ENCODE measurements at regions not wholly inside any gene's neighbourhood (a gene's known extent, or its start where the extent isn't known, plus 50 kb on each side); places are given as distances from the start of the nearest gene placed in this dataset.

DNA sequence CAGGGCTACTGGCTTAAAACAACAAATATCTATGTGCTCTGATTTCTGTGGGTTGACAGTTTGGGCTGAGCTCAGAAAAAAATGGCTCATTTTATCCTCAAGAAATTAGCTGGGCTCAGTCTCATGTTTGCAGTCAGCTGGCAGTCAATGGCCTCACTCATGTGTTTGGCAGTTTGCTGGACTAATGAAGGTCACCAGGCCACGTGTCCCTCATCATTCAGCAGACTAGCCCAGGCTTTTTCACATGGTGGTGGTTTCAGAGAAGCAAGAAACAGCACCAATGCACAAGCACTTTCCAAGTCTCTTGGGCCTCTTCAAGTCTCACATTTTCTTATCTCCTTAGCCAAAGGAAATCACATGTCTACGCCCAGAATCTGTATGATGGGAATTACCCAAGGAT, 478.3 kb upstream of the PPP2R3A start:
- dilution Hi-C loops (cut with HindIII; ENCODE audit: low sequenced_read_pairs, unreplicated experiment) = no loop called here
- WGBS, 2 experiments (ENCODE audit: extremely low coverage in 2 of 2, insufficient read length in 1 of 2) = 0% methylated on average over 1 of the region's 2 CpGs; no CpG with 5 or more reads in 1 of the 2 experiments

More for the DNA sequence above, 478.3 kb upstream of the PPP2R3A start:
- Histone ChIP-seq H3K14ac (replicated peaks; ENCODE audit: low read depth, low read length) (no peak overlapping the region), H3K27me3 (ENCODE audit: control insufficient read depth, insufficient read depth, low read length) (no peaks in the 10 kb centered on the region), H2BK15ac (ENCODE audit: low read depth, low read length) (no peak overlapping the region), H3K56ac (ENCODE audit: extremely low read depth, insufficient read depth, low read length) (no peak overlapping the region), H2BK120ac (ENCODE audit: low read depth, low read length) (no peak overlapping the region), H4K20me1 (ENCODE audit: insufficient read depth, low read length) (no peaks in the 10 kb centered on the region), H3K9me1 (ENCODE audit: insufficient read depth, low read length) (no peaks in the 10 kb centered on the region), H2AK9ac (replicated peaks; ENCODE audit: low read depth, low read length, poor library complexity) (no peak overlapping the region), H4K5ac (ENCODE audit: low read depth, low read length) (no peak overlapping the region), H2BK5ac (ENCODE audit: low read depth, low read length, poor library complexity, severe bottlenecking) (no peak overlapping the region), H4K8ac (ENCODE audit: low read depth in 2 of 2, low read length in 2 of 2) (no peak overlapping the region), H4K91ac (ENCODE audit: insufficient read depth, low read depth, low read length) (no peak overlapping the region), H3K9me3 (ENCODE audit: control insufficient read depth, insufficient read depth, low read length) (no peaks in the 10 kb centered on the region), H3K27ac (ENCODE audit: insufficient read depth, low read length) (no peak overlapping the region), H3K4ac (ENCODE audit: low read depth, low read length) (no peak overlapping the region), H3K36me3 (ENCODE audit: control insufficient read depth, insufficient read depth, low read length) (no peaks in the 10 kb centered on the region), H2AK5ac (ENCODE audit: low read depth, low read length) (no peak overlapping the region), H3K9ac (ENCODE audit: low read depth, low read length) (no peak overlapping the region), H3K18ac (ENCODE audit: low read depth, low read length) (no peak overlapping the region), H3K23ac (ENCODE audit: low read depth, low read length) (no peak overlapping the region), H2BK20ac (ENCODE audit: low read depth, low read length) (no peak overlapping the region), H3K4me3 (ENCODE audit: insufficient read depth, low read depth, low read length) (no peak overlapping the region), H3K4me1 (ENCODE audit: control insufficient read depth, insufficient read depth, low read length) (no peaks in the 10 kb centered on the region), H2AFZ (replicated peaks; ENCODE audit: low read length, poor library complexity) (no peak overlapping the region), H3K4me2 (ENCODE audit: low read depth, low read length) (no peak overlapping the region), H3K79me1 (ENCODE audit: low read depth in 1 of 2, low read length in 2 of 2) (no peaks in the 10 kb centered on the region)
- DNase-seq (no peak), ATAC-seq (ENCODE audit: low read depth) (no peak)
- in situ Hi-C loops (cut with MboI; ENCODE audit: low sequenced_read_pairs) (no loop called here), intact Hi-C loops (cut with micrococcal nuclease) (no loop called here)
- CTCF ChIA-PET = no interaction called here
- POLR2A ChIA-PET (ENCODE audit: unreplicated experiment) = interaction anchor here (0.7 kb wide), 1 partner anchor 245 kb away, joined by 9 read pairs; no protein-coding TSS in a partner anchor
- no TSS peak for BruUV-seq (replicated peaks)
- TF ChIP-seq MAFK (IDR thresholded peaks at IDR 0.05; ENCODE audit: low read depth, low read length) = no peak
- TF ChIP-seq, protein P1, sequence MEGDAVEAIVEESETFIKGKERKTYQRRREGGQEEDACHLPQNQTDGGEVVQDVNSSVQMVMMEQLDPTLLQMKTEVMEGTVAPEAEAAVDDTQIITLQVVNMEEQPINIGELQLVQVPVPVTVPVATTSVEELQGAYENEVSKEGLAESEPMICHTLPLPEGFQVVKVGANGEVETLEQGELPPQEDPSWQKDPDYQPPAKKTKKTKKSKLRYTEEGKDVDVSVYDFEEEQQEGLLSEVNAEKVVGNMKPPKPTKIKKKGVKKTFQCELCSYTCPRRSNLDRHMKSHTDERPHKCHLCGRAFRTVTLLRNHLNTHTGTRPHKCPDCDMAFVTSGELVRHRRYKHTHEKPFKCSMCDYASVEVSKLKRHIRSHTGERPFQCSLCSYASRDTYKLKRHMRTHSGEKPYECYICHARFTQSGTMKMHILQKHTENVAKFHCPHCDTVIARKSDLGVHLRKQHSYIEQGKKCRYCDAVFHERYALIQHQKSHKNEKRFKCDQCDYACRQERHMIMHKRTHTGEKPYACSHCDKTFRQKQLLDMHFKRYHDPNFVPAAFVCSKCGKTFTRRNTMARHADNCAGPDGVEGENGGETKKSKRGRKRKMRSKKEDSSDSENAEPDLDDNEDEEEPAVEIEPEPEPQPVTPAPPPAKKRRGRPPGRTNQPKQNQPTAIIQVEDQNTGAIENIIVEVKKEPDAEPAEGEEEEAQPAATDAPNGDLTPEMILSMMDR (conservative IDR thresholded peaks at IDR 0.05; ENCODE audit: low read depth, low read length) = no peak
- TF ChIP-seq MXI1 (IDR thresholded peaks at IDR 0.05; ENCODE audit: borderline replicate concordance, low read depth, low read length) = no peak
- no peak for TF ChIP-seq RCOR1 (IDR thresholded peaks at IDR 0.05; ENCODE audit: insufficient replicate concordance, low read length)
- TF ChIP-seq CHD1 (IDR thresholded peaks at IDR 0.05; ENCODE audit: low read depth, low read length) = no peak
- TF ChIP-seq, protein P2, sequence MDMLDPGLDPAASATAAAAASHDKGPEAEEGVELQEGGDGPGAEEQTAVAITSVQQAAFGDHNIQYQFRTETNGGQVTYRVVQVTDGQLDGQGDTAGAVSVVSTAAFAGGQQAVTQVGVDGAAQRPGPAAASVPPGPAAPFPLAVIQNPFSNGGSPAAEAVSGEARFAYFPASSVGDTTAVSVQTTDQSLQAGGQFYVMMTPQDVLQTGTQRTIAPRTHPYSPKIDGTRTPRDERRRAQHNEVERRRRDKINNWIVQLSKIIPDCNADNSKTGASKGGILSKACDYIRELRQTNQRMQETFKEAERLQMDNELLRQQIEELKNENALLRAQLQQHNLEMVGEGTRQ (IDR thresholded peaks at IDR 0.05; ENCODE audit: low read depth, low read length) = no peak
- TF ChIP-seq POLR2A (IDR thresholded peaks at IDR 0.05; ENCODE audit: low read depth, low read length) = no peak
- TF ChIP-seq MAZ (IDR thresholded peaks at IDR 0.05; ENCODE audit: borderline replicate concordance, low read depth, low read length) = no peak
- TF ChIP-seq NFE2L2 (IDR thresholded peaks at IDR 0.05; ENCODE audit: low read depth, low read length) = no peak
- no peak for TF ChIP-seq BHLHE40 (IDR thresholded peaks at IDR 0.05; ENCODE audit: low read depth, low read length)
- no peak for TF ChIP-seq FOS (IDR thresholded peaks at IDR 0.05; ENCODE audit: low read depth, low read length)
- no peak for TF ChIP-seq ELK1 (IDR thresholded peaks at IDR 0.05; ENCODE audit: borderline replicate concordance, low read depth, low read length)
- TF ChIP-seq RFX5 (IDR thresholded peaks at IDR 0.05; ENCODE audit: low read depth, low read length) = no peak
